Coronary artery (tissue), 2 donors: ENCODE measurements at regions not wholly inside any gene's neighbourhood (a gene's known extent, or its start where the extent isn't known, plus 50 kb on each side); places are given as distances from the start of the nearest gene placed in this dataset.

Experiments used
- DNase-seq: peaks from one replicate; pipeline ENCODE4 v3.0.0-alpha.2; 2017; ENCODE audit warnings: low spot score
- H3K27ac ChIP-seq, 2 donors: fragments of 200-600 bp; sonication (generic); one replicate each; pipeline ENCODE4 v1.5.1; 2016 to 2019
- H3K4me3 ChIP-seq: fragments of 200-600 bp; sonication (generic); 2 replicates; pipeline ENCODE4 v1.5.1; 2016; ENCODE audit warnings: mild to moderate bottlenecking, moderate library complexity
- TF ChIP-seq, protein P1 (sequence below): fragments of 200-600 bp; sonication (generic); IDR thresholded peaks from one replicate; pipeline ENCODE4 v1.5.1; 2019; ENCODE audit warnings: antibody characterized with exemption

DNA sequence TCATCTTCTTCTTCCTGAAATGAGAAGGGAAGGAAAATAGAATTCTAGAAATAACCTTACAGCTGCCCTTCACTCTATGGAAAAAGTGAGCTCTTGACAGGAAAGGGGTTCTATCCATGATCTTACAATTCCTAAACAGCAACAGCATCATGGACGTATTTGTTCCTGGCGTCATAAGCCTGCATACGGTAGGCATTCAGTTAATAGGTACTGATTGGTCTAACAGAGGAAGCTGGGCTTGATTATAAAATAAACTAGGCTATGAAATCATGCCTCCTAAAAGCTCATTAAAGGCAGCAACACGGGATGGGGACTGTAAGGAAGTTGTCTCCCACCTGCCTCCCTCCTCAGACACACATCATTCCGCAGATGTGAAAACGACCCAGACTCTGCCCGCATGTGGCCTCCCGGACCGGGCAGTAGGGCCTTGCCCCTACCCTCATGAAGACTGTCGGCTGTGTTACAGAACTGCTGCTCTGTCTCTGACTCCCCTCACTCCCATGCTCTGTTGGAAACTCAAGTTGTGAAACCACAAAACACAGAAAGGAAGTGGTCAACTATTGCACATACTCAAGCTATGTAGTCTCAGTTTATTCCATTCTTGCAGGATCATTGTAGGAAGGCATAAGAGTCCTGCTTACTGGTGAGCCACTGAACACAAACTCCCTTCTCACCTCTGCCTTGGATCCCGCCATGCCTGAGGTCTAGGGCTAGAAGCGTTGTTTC is 129.8 kb downstream of the DLEU7 start:
- DNase-seq, result no peak
- TF ChIP-seq, protein P1, sequence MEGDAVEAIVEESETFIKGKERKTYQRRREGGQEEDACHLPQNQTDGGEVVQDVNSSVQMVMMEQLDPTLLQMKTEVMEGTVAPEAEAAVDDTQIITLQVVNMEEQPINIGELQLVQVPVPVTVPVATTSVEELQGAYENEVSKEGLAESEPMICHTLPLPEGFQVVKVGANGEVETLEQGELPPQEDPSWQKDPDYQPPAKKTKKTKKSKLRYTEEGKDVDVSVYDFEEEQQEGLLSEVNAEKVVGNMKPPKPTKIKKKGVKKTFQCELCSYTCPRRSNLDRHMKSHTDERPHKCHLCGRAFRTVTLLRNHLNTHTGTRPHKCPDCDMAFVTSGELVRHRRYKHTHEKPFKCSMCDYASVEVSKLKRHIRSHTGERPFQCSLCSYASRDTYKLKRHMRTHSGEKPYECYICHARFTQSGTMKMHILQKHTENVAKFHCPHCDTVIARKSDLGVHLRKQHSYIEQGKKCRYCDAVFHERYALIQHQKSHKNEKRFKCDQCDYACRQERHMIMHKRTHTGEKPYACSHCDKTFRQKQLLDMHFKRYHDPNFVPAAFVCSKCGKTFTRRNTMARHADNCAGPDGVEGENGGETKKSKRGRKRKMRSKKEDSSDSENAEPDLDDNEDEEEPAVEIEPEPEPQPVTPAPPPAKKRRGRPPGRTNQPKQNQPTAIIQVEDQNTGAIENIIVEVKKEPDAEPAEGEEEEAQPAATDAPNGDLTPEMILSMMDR, result no peak
- H3K27ac ChIP-seq, result peak overlapping the region in 1 of 2 donors; percentile 27
- H3K4me3 ChIP-seq, result no peak overlapping the region

DNA sequence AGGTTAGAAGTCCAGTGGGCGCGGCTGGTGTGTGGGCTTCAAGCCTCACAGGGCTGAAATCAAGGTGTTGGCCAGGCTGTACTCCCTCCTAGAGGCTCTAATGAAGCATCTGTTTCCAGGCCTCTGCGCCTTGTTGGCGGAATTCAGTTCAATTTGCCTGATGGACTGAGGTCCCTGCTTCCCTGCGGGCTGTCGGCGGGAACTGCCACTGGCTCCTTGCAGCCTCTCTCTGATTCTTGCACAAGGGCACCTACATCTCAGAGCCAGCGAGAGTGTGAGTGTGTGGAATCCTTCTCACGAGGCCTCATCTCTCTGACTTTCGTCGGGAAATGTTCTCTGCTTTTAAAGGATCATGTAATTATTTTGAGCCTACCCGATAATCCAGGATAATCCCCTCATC is 128.6 kb downstream of the DLEU7 start:
- H3K27ac ChIP-seq, result peak overlapping the region in 1 of 2 donors; percentile 27
- no peak for DNase-seq
- no peak overlapping the region for H3K4me3 ChIP-seq
- TF ChIP-seq, protein P1, result no peak

DNA sequence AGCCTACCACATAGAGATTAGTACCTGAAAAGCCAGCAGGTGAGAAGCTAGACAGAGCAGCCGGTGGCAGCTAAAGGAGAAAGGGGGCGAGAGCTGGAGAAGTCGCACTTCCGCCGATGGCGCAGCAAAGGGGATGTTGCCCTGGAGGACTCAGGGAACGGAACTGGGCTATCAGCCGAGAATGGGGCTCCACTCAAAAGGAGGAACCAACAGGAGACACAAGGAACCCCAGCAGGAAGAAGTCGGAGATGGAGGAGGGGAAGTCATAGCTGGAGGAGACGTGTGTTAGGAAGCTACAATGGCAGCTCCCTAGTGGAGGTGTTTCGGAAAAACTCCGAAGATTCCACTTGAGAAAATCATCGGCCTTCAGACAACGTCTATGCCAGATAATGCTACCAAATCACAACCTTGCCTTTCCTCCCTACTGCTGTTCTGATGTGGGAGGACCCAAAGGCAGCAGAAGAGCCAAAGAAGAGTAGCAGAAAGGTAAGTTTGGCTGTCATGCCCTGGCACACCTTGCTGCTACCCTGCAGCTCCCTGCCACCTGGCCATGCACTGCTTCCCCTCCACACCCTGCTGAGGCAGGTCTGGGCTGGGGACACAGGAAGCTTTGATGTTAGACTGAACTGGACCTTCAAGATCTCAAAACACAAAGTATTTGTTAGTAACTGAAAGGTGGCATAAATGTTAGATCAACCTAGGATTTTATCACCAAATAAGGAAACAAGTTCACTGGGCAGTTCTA is 127.9 kb downstream of the DLEU7 start:
- Histone ChIP-seq H3K27ac (peak overlapping the region in 1 of 2 donors; percentile 56), H3K4me3 (peak overlapping the region; percentile 7)
- TF ChIP-seq, protein P1, result no peak
- DNase-seq, result no peak

DNA sequence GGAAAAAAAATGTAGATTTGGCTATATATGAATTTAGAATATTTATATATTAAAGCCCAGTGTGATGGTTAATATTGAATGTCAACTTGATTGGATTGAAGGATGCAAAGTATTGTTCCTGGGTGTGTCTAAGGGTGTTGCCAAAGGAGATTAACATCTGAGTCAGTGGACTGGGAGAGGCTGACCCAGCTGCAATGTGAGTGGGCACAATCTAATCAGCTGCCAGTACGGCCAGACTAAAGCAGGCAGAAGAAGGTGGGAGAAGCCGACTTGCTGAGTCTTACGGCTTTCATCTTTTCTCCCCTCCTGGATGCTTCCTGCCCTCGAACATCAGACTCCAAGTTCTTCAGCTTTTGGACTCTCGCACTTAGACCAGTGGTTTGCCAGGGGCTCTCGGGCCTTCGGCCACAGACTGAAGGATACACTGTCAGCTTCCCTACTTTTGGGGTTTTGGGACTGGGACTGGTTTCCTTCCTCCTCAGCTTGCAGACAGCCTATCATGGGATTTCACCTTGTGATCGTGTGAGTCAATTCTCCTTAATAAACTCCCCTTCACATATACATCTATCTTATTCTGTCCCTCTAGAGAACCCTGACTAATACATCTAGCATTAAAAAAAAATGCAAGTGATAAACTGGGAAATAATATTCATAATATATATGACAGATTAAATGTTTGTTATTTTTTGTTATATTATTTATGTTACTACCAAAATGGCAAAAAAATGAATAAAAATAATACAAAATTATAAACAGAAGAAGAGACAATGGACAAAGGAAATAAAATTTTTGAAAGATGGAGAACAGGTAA is 122.4 kb downstream of the DLEU7 start:
- Histone ChIP-seq H3K27ac (no peak overlapping the region), H3K4me3 (no peak overlapping the region)
- TF ChIP-seq, protein P1, result no peak
- no peak for DNase-seq

DNA sequence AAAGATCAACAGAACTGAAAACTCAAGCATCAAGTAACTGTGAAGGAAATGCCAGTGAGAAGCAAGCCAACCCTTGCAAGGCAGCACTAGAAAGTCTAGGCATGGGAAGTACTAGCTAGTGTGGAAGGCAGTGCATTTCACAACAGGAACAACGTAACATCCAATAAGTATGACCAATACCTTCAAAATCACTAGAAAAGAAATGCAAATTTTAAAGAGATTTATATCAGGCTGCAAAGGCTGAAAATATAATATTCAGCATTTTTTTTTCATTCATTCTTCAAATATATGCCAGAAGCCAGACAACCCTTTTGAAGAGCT is 121.9 kb downstream of the DLEU7 start:
- H3K27ac ChIP-seq, result no peak overlapping the region
- TF ChIP-seq, protein P1, result no peak
- DNase-seq, result no peak
- H3K4me3 ChIP-seq, result no peak overlapping the region

DNA sequence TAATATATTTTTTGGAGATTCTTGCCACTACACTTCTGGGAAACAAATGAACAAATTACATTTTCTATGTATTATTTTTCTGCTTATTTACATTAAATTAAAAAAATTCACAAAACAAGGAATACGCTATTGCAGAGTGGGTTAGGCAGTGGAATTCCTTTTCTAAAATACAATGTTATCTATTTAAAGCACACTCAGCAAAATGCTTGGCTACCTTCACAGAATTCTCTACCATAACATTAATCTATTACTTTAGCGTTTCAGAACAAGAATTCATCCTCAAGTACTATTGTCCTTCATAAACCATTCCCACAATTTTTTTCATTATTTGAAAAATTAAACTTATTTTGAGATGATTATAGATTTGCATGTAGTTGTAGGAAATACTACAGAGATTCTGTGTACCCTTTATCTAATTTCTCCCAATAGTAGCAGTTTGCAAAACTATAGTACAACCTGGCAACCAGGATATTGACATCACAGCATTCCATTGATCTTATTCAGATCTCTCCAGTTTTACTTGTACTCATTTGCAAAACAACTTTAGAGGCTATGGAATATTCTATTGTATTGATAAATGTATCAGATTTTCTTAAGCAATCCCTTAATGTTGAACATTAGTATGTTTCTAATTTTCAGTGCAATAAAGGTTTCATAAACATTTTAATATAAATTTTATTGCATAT is 120.9 kb downstream of the DLEU7 start:
- Histone ChIP-seq H3K4me3 (no peak overlapping the region), H3K27ac (no peak overlapping the region)
- TF ChIP-seq, protein P1, result no peak
- no peak for DNase-seq
